22Rv1 (cell line): ENCODE measurements at regions not wholly inside any gene's neighbourhood (a gene's known extent, or its start where the extent isn't known, plus 50 kb on each side); places are given as distances from the start of the nearest gene placed in this dataset.

Experiments used
- ZFX ChIP-seq: fragments of 450-650 bp; IDR thresholded peaks from 2 replicates; pipeline ENCODE4 v1.6.1; 2017; ENCODE audit warnings: antibody characterized with exemption, borderline replicate concordance
- TF ChIP-seq, protein P1 (sequence below): fragments of 450-650 bp; IDR thresholded peaks from 2 replicates; pipeline ENCODE4 v1.5.1; 2017; ENCODE audit warnings: mild to moderate bottlenecking

DNA sequence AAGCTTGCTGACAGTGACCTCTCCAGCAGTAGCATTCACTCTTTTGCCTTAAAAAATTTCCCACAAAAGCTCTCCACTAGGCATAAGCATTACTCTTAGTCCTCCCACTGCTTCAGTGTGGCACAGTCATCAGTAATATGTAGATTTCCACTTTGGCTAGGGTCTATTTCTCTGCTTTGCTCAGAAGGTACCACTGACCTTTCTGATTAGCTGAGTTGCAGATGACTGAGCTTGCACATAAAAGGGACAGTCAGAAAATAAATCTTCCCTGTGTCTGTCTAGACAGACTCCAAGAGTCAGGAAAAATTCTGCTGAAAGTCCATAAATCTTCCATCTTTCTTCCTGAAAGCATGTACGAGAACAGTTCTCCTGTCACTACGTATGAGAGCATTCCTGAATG, 56.6 kb upstream of the APP start:
- TF ChIP-seq, protein P1, sequence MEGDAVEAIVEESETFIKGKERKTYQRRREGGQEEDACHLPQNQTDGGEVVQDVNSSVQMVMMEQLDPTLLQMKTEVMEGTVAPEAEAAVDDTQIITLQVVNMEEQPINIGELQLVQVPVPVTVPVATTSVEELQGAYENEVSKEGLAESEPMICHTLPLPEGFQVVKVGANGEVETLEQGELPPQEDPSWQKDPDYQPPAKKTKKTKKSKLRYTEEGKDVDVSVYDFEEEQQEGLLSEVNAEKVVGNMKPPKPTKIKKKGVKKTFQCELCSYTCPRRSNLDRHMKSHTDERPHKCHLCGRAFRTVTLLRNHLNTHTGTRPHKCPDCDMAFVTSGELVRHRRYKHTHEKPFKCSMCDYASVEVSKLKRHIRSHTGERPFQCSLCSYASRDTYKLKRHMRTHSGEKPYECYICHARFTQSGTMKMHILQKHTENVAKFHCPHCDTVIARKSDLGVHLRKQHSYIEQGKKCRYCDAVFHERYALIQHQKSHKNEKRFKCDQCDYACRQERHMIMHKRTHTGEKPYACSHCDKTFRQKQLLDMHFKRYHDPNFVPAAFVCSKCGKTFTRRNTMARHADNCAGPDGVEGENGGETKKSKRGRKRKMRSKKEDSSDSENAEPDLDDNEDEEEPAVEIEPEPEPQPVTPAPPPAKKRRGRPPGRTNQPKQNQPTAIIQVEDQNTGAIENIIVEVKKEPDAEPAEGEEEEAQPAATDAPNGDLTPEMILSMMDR: no peak
- TF ChIP-seq ZFX: no peak
